HG02678 (cell line): ENCODE measurements at regions not wholly inside any gene's neighbourhood (a gene's known extent, or its start where the extent isn't known, plus 50 kb on each side); places are given as distances from the start of the nearest gene placed in this dataset.
A peak's percentile ranks its signal among the peaks of the same experiment; 100 is the strongest.
"Not testable (repeated sequence)": the region's sequence is repeated elsewhere in the genome, so short reads cannot be mapped to it uniquely, and the experiment has no call there.

ENCODE experiments used
- ATAC-seq: cut with Tn5 transposase; IDR thresholded peaks from one replicate; pipeline ENCODE4 v1.9.1; 2021; ENCODE audit warnings: mild to moderate bottlenecking, moderate library complexity; ENCODE audit not compliant: unreplicated experiment

DNA sequence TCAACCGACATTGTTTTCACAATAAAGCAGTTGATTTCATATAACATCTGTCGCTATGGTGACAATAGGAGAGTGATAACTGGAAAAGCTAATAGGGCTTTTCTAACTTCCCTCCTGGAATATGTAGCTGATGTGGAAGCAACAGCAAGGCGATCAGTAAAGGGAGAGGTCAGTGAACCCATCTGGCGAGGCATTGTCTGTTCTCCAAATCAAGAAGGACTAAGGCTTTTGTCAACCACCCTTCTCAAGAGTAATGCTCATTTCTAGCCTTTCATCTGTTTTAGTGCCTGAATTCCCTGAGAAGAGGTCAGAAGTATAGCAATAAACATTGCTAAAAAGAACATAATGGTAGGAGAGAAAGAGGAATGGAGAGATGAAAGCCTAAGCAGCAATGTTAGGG, 201.3 kb downstream of the AKAP7 start:
- no peak for ATAC-seq

DNA sequence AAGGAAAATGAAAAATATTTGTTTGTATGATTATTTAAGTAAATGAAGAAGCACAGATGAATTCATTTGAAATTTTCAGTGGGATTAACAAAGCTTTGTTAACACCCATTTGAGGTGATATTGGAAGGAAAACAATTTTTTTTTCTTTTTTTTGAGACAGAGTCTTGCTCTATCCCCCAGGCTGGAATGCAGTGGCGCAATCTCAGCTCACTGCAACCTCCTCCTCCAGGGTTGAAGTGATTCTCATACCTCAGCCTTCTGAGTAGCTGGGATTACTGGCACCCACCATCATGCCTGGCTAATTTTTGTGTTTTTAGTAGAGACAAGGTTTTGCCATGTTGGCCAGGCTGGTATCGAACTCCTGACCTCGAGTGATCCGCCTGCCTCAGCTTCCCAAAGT, 211.6 kb downstream of the AKAP7 start:
- ATAC-seq: not testable (repeated sequence)

DNA sequence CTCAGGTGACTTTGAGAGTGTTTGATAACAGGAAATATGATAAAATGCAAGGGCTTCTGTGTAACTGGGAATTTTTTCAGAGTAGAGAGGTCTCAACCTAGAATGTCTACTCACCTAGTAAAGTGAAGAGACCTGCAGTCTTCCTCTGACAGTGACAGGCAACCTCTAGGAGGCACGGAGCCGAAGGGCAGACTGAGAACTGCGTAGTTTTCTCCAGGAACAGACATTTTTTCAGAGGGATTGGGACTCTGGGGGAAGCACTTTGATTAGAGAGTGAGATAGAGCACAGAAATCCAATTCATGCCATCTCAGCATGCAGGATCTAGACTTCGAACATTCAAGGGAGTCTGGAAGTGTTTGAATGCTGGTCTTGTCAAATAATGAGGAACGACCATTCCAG, 213.3 kb downstream of the AKAP7 start:
- no peak for ATAC-seq

GRCh38 chr6:131349199-131349598, 213.9 kb downstream of the AKAP7 start:
- no peak for ATAC-seq

DNA sequence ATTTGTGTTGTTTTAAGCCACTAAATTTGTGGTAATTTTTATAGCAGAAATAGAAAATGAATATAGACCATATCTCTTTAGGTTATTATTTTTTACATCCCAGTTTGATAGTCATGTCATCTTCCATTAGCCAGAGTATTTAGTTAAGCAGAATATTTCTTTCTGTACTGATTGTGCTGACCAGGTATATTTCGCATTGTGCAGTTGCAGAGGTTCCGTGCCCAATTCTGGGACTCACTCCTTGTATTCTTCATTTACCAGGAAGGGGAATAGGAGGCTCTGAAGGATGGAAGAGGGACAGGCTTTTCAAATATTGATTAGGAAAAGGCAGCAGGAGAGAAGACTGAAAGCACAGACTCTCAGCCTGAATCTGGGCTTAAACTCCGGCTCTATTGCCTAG, 217.8 kb downstream of the AKAP7 start:
- ATAC-seq: no peak

GRCh38 chr6:131353876-131354275, 218.6 kb downstream of the AKAP7 start:
- no peak for ATAC-seq

DNA sequence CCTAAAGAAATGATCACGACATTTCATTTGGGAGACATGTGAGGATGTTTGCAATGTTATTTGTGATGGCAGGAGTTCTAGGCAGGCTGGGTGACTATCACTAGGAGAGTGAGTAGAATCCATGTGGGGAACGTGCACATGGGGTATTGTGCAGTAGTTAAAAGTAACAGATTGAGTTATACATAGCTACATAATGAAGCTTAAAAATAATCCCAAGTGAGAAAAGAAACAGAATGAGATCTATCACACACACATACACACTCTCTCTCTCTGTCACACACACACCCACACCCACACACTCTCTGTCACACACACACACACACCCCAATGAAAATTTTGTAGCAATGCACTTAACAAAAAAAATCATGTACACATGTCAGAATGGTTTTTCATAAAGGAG, 218.7 kb upstream of the ARG1 start:
- ATAC-seq: no peak

- ATAC-seq: no peak
Observed at GRCh38 chr6:131356161-131356560, 216.9 kb upstream of the ARG1 start.

GRCh38 chr6:131357501-131357900, 215.5 kb upstream of the ARG1 start:
- ATAC-seq: no peak

DNA sequence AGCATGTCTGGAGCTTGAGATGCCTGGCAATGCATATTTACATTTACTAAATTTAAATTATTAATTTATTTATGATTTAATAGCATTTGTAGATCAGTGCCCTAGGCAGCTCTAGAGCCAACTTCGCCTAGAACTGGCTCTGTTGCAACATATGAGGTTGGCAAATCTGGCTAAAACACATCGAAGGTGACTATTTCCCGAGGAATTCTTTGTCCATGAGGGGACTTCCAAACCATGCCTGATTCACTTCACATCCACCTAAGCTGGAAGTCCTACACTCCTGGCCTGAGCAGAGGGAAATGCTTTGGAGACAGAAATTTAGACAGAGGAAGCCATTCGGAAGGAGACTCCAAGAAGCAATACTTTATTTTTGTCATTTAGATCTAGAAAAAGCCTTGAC, 211.0 kb upstream of the ARG1 start:
- ATAC-seq: no peak

DNA sequence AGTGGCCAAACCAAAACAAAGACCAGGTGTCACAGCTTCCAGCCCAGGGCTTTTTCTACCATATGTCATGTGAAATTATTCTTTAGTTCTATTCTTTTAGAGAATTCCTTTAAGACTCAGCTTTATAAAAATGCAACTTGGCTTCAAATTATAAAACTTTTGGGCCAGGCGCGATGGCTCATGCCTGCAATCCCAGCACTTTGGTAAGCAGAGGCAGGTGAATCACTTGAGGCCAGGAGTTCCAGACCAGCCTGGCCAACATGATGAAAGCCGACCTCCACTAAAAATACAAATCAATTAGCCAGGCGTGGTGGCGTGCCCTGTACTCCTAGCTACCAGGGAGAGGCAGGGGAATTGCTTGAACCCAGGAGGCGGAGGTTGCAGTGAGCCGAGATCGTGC, 210.3 kb upstream of the ARG1 start:
- ATAC-seq: no peak

DNA sequence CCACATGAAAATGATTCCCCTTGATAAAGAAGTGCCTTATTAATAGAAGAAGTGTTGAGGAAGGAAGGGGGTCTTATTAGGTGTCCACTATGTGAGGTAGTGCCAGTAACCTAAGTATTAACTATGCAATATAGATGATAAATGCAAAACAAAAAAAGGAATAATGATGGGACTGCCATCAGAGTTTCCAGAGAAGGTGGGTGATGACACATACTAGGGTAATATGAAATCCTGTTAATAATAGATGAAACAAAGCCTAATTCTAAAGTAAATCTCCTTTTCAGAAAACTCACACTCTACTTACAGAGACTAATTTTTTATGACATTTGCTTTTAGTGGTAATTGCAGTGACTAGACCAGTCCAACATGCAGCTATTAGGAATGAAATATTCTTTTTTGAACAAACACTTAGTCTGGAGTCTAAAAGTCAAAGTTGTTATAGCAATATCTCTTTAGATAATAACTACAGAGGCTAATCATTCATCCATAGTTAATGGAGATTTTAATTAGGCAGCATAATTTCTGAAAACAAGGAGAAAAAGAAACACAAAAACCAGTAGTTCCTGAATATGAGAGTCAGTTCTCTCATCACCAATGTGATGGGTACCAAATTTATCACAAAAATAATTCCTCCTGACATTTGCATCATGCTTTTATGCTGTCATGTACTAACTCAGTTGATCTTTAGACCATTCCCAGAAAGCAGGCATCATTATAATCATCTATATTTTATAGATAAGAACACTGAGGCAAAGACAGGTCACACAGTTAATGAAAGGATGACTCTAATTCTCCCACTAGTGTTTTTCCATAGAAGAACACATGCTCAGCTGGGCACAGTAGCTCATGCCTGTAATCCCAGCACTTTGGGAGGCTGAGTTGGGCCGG, 208.8 kb upstream of the ARG1 start:
- ATAC-seq: no peak

GRCh38 chr6:131366223-131366622, 206.8 kb upstream of the ARG1 start:
- ATAC-seq: no peak

GRCh38 chr6:131367206-131367873, 205.7 kb upstream of the ARG1 start:
- no peak for ATAC-seq

DNA sequence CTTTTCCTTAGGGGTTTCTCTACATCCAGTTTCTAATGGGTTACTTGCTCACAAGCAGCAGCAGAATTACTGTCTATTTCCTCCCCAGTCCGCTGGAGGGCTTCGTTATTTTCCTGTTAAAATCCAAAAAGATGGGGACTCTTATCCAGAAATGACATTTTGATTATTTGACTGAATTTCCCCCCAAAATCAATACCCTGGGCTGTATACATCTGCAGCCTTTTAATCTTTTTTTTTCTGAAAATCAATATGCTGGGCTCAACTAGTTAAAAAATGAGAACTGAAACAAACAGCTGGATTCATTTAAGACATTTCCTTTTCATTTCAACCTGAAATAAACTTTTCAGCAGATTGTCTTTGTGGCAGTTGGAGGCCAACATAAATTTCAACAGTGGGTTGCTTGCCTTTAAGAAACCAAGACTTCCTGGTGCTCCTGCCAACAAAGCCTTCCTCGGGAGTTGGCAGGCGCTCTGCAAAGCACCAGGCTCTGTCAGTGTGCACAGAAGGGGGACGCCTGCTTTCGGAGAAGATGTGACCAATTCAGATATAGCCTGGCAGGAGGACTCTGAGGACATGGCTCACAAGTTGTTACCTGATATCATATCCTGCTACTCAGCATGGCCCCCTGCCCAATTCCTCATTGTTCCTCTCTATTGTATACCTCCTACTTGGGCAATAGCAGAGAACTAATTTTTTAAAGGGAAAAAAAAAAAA, 204.7 kb upstream of the ARG1 start:
- peak; percentile 80 for ATAC-seq

GRCh38 chr6:131372535-131372934, 200.5 kb upstream of the ARG1 start:
- ATAC-seq: no peak

GRCh38 chr6:131377112-131377705, 195.8 kb upstream of the ARG1 start:
- ATAC-seq: no peak

DNA sequence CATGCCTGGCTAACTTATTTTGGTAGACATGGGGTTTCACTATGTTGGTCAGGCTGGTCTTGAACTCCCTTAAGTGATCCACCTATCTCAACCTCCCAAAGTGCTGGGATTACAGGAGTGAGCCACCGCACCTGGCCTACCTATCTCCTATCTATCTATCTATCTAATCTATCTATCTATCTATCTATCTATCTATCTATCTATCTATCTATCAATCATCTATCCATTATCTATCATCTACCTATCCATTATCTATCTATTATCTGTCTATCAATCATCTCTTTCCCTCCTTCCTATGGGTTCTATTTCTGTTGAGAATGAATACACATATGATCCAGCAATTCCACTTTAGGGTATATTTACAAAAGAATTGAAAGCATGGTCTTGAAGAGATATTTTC, 194.2 kb upstream of the ARG1 start:
- ATAC-seq: no peak

- no peak for ATAC-seq
Observed at GRCh38 chr6:131379948-131380347, 193.1 kb upstream of the ARG1 start.

- ATAC-seq: no peak
Observed at GRCh38 chr6:131381052-131381708, 191.8 kb upstream of the ARG1 start.

GRCh38 chr6:131381709-131382093, 191.3 kb upstream of the ARG1 start:
- ATAC-seq: no peak
